GM20000 (cell line): ENCODE measurements at regions not wholly inside any gene's neighbourhood (a gene's known extent, or its start where the extent isn't known, plus 50 kb on each side); places are given as distances from the start of the nearest gene placed in this dataset.

Experiments
- DNase-seq: peaks from one replicate; pipeline ENCODE4 v3.0.0; 2012; ENCODE audit warnings: low spot score
- TF ChIP-seq, protein P1 (sequence below): IDR thresholded peaks from 2 replicates; pipeline ENCODE4 v1.5.1; 2012; ENCODE audit warnings: mild to moderate bottlenecking, control low read depth; ENCODE audit errors: extremely low read depth, missing control alignments

DNA sequence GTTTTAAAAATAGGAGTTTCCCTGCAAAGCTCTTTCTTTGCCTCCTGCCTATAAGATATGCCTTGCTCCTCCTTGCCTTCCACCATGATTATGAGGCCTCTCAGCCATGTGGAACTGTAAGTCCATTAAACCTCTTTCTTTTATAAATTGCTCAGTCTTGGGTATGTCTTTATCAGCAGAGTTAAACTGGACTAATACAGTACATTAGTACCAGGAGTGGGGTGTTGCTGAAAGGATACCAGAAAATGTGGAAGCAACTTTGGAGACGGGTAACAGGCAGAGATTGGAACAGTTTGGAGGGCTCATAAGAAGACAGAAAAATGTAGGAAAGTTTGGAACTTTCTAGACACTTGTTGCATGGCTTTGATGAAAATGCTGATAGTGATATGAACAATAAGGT, 709.9 kb downstream of the LUZP2 start:
- no peak for DNase-seq
- TF ChIP-seq, protein P1, sequence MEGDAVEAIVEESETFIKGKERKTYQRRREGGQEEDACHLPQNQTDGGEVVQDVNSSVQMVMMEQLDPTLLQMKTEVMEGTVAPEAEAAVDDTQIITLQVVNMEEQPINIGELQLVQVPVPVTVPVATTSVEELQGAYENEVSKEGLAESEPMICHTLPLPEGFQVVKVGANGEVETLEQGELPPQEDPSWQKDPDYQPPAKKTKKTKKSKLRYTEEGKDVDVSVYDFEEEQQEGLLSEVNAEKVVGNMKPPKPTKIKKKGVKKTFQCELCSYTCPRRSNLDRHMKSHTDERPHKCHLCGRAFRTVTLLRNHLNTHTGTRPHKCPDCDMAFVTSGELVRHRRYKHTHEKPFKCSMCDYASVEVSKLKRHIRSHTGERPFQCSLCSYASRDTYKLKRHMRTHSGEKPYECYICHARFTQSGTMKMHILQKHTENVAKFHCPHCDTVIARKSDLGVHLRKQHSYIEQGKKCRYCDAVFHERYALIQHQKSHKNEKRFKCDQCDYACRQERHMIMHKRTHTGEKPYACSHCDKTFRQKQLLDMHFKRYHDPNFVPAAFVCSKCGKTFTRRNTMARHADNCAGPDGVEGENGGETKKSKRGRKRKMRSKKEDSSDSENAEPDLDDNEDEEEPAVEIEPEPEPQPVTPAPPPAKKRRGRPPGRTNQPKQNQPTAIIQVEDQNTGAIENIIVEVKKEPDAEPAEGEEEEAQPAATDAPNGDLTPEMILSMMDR: no peak

DNA sequence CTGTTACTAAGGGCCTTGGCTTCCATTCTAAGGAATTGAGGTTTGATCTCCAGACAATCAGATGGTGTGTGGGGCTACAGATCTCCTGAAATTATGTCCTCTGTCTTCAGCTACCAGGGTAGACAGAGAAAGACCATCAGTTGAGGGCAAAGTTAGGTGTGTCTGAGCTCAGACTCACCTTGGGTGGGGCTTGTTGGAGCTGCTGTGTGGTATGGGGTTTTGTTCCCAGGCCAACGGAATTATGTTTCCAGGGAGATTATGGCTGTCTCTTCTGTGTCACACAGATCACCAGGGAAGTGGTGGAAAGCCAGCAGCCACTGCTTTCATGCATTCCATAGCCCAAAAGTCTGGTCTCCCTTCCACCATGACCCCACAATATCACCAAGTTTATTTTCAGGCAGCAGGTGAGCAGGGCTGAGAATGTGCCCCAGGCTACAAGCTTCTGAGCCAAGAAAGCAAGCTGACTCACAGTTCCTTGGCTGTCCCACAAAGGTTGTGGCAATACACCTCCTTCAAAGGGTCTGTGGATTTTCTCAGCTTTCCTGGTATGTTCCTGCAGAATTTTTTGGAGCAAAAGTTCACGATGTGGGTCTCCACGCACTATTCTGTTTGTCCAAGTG, 714.9 kb downstream of the LUZP2 start:
- TF ChIP-seq, protein P1: no peak
- DNase-seq: no peak

DNA sequence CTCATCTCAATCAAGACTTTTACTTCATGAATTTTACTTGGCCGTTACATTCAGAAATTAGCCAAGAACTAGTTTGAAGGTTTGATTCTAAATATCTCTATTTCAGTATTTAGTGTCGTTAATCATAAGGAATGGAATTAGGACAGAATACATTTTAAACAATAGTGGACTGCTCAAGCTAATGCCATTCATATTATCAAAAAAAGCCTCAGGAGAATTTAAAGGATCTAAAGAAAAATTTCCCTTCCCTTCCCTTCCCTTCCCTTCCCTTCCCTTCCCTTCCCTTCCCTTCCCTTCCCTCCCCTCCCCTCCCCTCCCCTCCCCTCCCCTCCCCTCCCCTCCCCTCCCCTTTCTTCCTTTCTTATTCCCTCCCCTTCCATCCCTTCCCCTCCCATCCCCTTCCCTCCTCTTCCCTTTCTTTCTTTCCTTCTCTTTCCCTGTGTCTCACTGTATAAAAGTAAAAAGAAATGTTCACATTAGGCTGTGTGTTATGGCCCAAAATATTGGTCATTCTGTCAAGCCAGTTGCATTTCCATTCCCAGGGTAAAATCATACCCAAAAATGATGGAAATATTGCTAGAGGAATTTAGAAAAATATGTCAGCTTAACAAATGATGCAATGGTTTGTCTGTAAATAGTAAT, 717.8 kb downstream of the LUZP2 start:
- DNase-seq: no peak
- TF ChIP-seq, protein P1: no peak

DNA sequence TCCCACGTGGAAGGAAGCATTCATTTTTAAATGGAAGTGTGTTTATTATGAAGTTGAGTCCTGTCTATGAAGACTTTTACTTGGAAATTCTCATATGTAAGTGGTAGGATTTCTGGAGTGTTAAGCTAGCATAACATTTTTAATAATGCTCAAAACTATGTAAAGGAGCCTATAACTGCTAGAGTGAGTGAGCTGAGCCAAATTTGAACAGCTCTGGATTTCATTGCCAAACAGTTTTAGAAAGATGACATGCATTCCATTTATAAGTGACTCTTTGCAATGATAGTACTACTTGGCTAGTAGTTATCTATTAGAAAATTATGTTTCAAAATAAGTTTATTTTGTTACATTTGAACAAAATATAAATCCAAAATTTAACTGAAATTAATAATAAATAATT, 721.2 kb downstream of the LUZP2 start:
- no peak for DNase-seq
- TF ChIP-seq, protein P1: no peak

DNA sequence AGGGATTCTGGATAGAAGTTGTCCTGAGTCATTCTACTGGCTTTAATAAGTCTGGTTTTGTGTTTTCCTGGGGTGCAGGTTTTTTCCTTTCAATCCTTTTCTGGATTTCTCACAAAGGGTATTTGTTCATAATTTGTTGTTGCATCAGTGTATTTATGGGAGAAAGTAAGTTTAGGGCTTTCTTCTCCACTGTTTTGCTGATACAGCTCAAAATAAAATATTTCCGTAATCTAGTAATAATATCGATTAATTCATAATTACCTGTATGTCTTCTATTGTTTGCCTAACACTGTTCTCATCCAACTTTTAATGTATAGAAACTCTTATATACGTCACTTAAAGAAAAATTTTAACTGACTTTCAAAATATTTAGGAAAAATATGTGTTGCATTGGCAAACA, 728.2 kb downstream of the LUZP2 start:
- no peak for DNase-seq
- TF ChIP-seq, protein P1: no peak

DNA sequence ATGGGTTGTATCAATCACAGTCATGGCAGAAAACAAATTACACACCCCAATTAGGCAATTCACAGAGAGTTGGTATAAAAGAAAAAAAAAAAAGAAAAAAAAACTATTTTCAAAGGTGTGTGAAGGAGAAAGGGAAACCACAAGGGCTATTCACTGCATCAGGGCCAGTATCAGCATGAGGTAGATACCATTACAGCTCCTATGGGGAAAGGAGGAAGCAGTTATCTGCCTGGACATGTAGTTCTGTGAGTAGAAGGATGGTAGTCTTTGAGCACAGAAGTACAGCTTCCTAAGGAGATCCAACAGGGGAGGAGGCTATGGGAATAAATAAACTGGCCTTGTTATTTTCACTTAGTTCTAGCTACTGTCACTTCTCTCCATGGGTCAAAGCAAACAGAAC, 746.1 kb downstream of the LUZP2 start:
- no peak for DNase-seq
- TF ChIP-seq, protein P1: no peak

DNA sequence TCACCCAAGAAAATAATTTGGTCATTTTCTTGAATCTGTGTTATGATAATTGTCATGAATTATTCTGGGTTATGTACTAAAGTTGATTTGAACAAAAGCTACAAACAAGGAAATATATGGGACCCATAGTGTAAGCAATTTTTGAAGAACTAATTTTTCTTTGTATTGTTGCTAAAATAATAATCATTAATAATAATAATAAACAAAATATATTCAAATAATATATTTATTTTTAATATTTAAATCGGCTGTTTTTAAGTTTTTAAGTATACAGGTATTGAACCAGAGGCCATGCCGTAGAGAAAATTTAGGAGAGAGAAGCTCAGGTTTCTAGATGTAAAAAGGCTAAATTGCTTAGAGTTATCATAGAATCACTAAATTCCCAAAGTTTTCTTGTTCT, 747.3 kb downstream of the LUZP2 start:
- TF ChIP-seq, protein P1: no peak
- DNase-seq: no peak
